HG03439 (cell line): ENCODE measurements at regions not wholly inside any gene's neighbourhood (a gene's known extent, or its start where the extent isn't known, plus 50 kb on each side); places are given as distances from the start of the nearest gene placed in this dataset.
"Not testable (repeated sequence)": the region's sequence is repeated elsewhere in the genome, so short reads cannot be mapped to it uniquely, and the experiment has no call there.

Experiments used
- ATAC-seq: cut with Tn5 transposase; IDR thresholded peaks from one replicate; pipeline ENCODE4 v1.9.1; 2021; ENCODE audit warnings: mild to moderate bottlenecking, moderate library complexity; ENCODE audit not compliant: unreplicated experiment

DNA sequence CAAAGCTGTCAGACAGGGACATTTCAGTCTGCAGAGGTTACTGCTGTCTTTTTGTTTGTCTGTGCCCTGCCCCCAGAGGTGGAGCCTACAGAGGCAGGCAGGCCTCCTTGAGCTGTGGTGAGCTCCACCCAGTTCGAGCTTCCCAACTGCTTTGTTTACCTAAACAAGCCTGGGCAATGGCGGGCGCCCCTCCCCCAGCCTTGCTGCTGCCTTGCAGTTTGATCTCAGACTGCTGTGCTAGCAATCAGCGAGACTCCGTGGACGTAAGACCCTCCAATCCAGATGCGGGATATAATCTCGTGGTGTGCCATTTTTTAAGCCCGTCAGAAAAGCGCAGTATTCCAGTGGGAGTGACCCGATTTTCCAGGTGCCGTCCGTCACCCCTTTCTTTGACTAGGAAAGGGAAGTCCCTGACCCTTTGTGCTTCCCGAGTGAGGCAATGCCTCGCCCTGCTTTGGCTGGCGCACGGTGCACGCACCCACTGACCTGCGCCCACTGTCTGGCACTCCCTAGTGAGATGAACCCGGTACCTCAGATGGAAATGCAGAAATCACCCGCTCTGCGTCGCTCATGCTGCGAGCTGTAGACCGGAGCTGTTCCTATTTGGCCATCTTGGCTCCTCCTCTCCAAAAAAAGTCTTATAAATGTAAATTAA, 54.1 kb upstream of the RIMS1 start:
- not testable (repeated sequence) for ATAC-seq
